ENCODE measurements at regions not wholly inside any gene's neighbourhood (a gene's known extent, or its start where the extent isn't known, plus 50 kb on each side); places are given as distances from the start of the nearest gene placed in this dataset.

GRCh38 chr15:35649575-35649974, 103.6 kb upstream of the DPH6 start:
- Histone ChIP-seq H3K27me3 (ENCODE audit: control insufficient read depth, insufficient read depth, low read length) (no peaks in the 10 kb centered on the region), H3K9me3 (ENCODE audit: control insufficient read depth, insufficient read depth, low read depth, low read length) (no peaks in the 10 kb centered on the region), H3K27ac (ENCODE audit: low read length) (no peak overlapping the region), H3K36me3 (ENCODE audit: control insufficient read depth, insufficient read depth, low read length) (no peaks in the 10 kb centered on the region), H3K4me3 (ENCODE audit: low read depth in 2 of 2, low read length in 2 of 2) (no peak overlapping the region), H3K4me1 (ENCODE audit: control insufficient read depth, insufficient read depth, low read length) (no peaks in the 10 kb centered on the region)
- TF ChIP-seq CTCF (IDR thresholded peaks at IDR 0.05) = no peak
- TF ChIP-seq REST (IDR thresholded peaks at IDR 0.05; ENCODE audit: insufficient read depth in 1 of 2, low read depth in 2 of 2, low read length in 1 of 2) = no peak
- no peak for TF ChIP-seq TCF7L2 (IDR thresholded peaks at IDR 0.05; ENCODE audit: low read depth, low read length)
- no peak for TF ChIP-seq SIN3A (IDR thresholded peaks at IDR 0.05; ENCODE audit: borderline replicate concordance, insufficient read depth, low read depth, low read length)
- TF ChIP-seq POLR2AphosphoS5 (IDR thresholded peaks at IDR 0.05; ENCODE audit: low read depth, low read length) = no peak
- no TSS peak for BruUV-seq (replicated peaks)
- POLR2A ChIA-PET = no interaction called here
- DNase-seq (ENCODE audit: low read depth, low spot score) (no peak), ATAC-seq (no peak)
- intact Hi-C loops (cut with micrococcal nuclease; ENCODE audit: unreplicated experiment) (no loop called here), in situ Hi-C loops (cut with HindIII; ENCODE audit: low pct_unique_long_range_greater_than_20kb, low sequenced_read_pairs) (no loop called here)
- CTCF ChIA-PET = no interaction called here

- Histone ChIP-seq H3K4me3 (ENCODE audit: low read depth in 2 of 2, low read length in 2 of 2) (no peak overlapping the region), H3K27ac (ENCODE audit: low read length) (no peak overlapping the region), H3K36me3 (ENCODE audit: control insufficient read depth, insufficient read depth, low read length) (no peaks in the 10 kb centered on the region), H3K9me3 (ENCODE audit: control insufficient read depth, insufficient read depth, low read depth, low read length) (no peaks in the 10 kb centered on the region), H3K4me1 (ENCODE audit: control insufficient read depth, insufficient read depth, low read length) (no peaks in the 10 kb centered on the region), H3K27me3 (ENCODE audit: control insufficient read depth, insufficient read depth, low read length) (no peaks in the 10 kb centered on the region)
- TF ChIP-seq REST (IDR thresholded peaks at IDR 0.05; ENCODE audit: insufficient read depth in 1 of 2, low read depth in 2 of 2, low read length in 1 of 2) (no peak), POLR2AphosphoS5 (IDR thresholded peaks at IDR 0.05; ENCODE audit: low read depth, low read length) (no peak), CTCF (IDR thresholded peaks at IDR 0.05) (no peak), SIN3A (IDR thresholded peaks at IDR 0.05; ENCODE audit: borderline replicate concordance, insufficient read depth, low read depth, low read length) (no peak), TCF7L2 (IDR thresholded peaks at IDR 0.05; ENCODE audit: low read depth, low read length) (no peak)
- in situ Hi-C loops (cut with HindIII; ENCODE audit: low pct_unique_long_range_greater_than_20kb, low sequenced_read_pairs) (no loop called here), intact Hi-C loops (cut with micrococcal nuclease; ENCODE audit: unreplicated experiment) (no loop called here)
- no TSS peak for BruUV-seq (replicated peaks)
- ChIA-PET CTCF (no interaction called here), POLR2A (no interaction called here)
- ATAC-seq (no peak), DNase-seq (ENCODE audit: low read depth, low spot score) (no peak)
Measured at GRCh38 chr15:35654332-35654731, 108.4 kb upstream of the DPH6 start.

Data from Panc1 (cell line).